ENCODE measurements at regions not wholly inside any gene's neighbourhood (a gene's known extent, or its start where the extent isn't known, plus 50 kb on each side); places are given as distances from the start of the nearest gene placed in this dataset.
"Not testable (repeated sequence)": the region's sequence is repeated elsewhere in the genome, so short reads cannot be mapped to it uniquely, and the experiment has no call there.

GRCh38 chr12:131387281-131388163 lies 323.4 kb upstream of the SFSWAP start:
- no peaks in the 10 kb centered on the region for H3K27me3 ChIP-seq
- no peak overlapping the region for H3K27ac ChIP-seq
- no peak overlapping the region for H3K4me3 ChIP-seq
- TF ChIP-seq, protein P1, sequence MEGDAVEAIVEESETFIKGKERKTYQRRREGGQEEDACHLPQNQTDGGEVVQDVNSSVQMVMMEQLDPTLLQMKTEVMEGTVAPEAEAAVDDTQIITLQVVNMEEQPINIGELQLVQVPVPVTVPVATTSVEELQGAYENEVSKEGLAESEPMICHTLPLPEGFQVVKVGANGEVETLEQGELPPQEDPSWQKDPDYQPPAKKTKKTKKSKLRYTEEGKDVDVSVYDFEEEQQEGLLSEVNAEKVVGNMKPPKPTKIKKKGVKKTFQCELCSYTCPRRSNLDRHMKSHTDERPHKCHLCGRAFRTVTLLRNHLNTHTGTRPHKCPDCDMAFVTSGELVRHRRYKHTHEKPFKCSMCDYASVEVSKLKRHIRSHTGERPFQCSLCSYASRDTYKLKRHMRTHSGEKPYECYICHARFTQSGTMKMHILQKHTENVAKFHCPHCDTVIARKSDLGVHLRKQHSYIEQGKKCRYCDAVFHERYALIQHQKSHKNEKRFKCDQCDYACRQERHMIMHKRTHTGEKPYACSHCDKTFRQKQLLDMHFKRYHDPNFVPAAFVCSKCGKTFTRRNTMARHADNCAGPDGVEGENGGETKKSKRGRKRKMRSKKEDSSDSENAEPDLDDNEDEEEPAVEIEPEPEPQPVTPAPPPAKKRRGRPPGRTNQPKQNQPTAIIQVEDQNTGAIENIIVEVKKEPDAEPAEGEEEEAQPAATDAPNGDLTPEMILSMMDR (IDR thresholded peaks at IDR 0.05; ENCODE audit: low read depth, low read length), result no peak
- H3K4me1 ChIP-seq (ENCODE audit: low read depth), result no peaks in the 10 kb centered on the region
- no peaks in the 10 kb centered on the region for H3K36me3 ChIP-seq
- no peaks in the 10 kb centered on the region for H3K9me3 ChIP-seq (ENCODE audit: low read depth)
- no peak for DNase-seq (ENCODE audit: low read depth in 1 of 2, low spot score in 1 of 2)

GRCh38 chr12:131388164-131389053 lies 322.5 kb upstream of the SFSWAP start:
- not testable (repeated sequence) for H3K36me3 ChIP-seq; DNase-seq (ENCODE audit: low read depth in 1 of 2, low spot score in 1 of 2); H3K27me3 ChIP-seq

GRCh38 chr12:131389054-131390013 lies 321.6 kb upstream of the SFSWAP start:
- Histone ChIP-seq H3K9me3 (ENCODE audit: low read depth) (no peaks in the 10 kb centered on the region), H3K27me3 (no peaks in the 10 kb centered on the region), H3K4me3 (no peak overlapping the region), H3K27ac (no peak overlapping the region), H3K36me3 (no peaks in the 10 kb centered on the region), H3K4me1 (ENCODE audit: low read depth) (no peaks in the 10 kb centered on the region)
- TF ChIP-seq, protein P1 (IDR thresholded peaks at IDR 0.05; ENCODE audit: low read depth, low read length), result no peak
- DNase-seq (ENCODE audit: low read depth in 1 of 2, low spot score in 1 of 2), result no peak

More at GRCh38 chr12:131388164-131389053, 322.5 kb upstream of the SFSWAP start:
- not testable (repeated sequence) for H3K4me1 ChIP-seq (ENCODE audit: low read depth); H3K9me3 ChIP-seq (ENCODE audit: low read depth); H3K27ac ChIP-seq; H3K4me3 ChIP-seq

DNA sequence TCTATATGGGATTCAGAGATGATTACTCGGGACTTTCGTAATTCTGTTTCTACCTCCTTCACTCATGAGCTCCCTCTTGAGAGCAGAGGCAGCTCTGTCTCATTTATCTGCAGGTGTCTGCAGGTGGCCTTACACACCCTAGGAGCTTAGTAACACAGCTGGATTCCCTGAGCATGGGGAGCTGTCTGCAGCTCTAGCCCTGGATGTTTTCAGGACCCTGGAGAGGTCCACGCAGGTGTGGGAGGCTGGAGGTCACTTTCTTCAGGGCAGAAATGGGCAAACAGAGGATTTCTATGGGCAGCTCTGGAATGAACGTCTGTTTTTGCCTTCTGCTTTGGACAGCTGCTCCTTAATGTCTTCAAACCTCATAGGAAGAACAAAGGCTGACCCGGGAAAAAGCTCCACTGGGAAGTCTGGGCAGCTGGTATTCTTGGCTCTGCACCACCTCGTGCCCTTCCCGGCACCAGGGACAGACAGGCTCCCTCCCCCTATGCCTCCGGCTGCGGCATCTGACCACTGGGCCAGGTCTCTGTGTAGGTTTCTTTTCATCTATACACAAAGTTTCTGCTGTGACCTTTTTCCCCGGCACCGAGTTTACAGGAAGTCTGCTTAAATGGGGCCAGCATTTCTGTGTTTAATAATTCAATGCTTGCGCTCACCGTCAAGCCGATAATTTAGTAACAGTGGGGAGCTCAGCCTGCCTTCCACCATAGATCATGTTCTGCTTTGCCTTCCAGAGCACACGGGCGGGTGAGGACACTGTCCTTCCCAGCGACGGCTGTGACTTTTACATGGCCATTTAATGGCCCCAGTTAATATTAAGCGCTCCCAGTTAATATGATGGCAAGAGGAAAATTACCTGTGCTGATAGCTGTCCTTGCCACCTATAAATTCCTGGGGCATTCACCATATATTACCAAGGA lies 320.2 kb upstream of the SFSWAP start:
- no peak overlapping the region for H3K27ac ChIP-seq
- no peaks in the 10 kb centered on the region for H3K36me3 ChIP-seq
- H3K4me3 ChIP-seq, result no peak overlapping the region
- H3K4me1 ChIP-seq (ENCODE audit: low read depth), result no peaks in the 10 kb centered on the region
- TF ChIP-seq, protein P1 (IDR thresholded peaks at IDR 0.05; ENCODE audit: low read depth, low read length), result no peak
- DNase-seq (ENCODE audit: low read depth in 1 of 2, low spot score in 1 of 2), result peak in 1 of 2 donors; percentile 83
- no peaks in the 10 kb centered on the region for H3K27me3 ChIP-seq
- H3K9me3 ChIP-seq (ENCODE audit: low read depth), result no peaks in the 10 kb centered on the region

DNA sequence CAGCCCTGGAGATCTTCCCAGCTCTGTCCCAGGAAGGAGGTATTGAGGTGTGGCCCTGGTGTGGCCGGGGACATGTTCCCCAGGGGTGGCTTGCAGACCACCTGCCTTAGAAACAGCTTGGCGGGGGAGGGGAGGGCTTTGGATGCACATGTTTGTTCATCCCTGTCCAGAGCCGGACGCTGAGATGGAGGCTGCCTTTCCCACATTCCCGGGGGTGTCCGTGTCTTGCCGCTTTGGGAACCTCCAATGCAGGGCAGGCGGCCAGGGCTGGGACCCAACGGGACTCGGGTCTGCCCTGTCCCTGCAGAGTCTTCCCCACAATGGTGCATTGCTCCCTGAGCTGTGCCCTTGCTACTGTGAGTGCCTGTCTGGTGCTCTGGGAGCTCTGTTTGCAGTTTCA lies 319.5 kb upstream of the SFSWAP start:
- Histone ChIP-seq H3K4me3 (no peak overlapping the region), H3K27ac (no peak overlapping the region), H3K36me3 (no peaks in the 10 kb centered on the region), H3K4me1 (ENCODE audit: low read depth) (no peaks in the 10 kb centered on the region), H3K27me3 (no peaks in the 10 kb centered on the region), H3K9me3 (ENCODE audit: low read depth) (no peaks in the 10 kb centered on the region)
- TF ChIP-seq, protein P1 (IDR thresholded peaks at IDR 0.05; ENCODE audit: low read depth, low read length), result no peak
- no peak for DNase-seq (ENCODE audit: low read depth in 1 of 2, low spot score in 1 of 2)

DNA sequence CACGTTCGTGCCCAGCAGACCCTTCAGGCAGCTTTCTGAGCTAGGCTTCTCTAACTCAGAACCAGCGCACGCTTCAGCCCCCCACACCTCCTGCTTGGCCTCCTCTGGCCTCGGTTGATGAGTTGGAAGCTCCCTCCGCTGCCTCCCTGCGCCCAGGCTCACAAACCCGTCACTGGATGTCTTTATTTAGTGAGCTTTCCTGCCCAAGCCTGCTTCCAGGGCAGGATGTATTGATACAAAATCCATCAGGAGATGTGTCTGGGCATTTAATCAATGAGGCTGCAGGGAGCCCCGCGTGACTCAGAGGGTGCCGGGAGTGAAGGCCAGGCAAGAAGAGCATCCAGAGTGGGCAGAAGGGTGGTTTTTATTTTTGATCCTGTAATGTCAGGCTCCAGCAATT lies 316.1 kb upstream of the SFSWAP start:
- not testable (repeated sequence) for DNase-seq (ENCODE audit: low read depth in 1 of 2, low spot score in 1 of 2); H3K4me3 ChIP-seq; H3K27me3 ChIP-seq; H3K4me1 ChIP-seq (ENCODE audit: low read depth); H3K36me3 ChIP-seq; H3K9me3 ChIP-seq (ENCODE audit: low read depth); H3K27ac ChIP-seq

DNA sequence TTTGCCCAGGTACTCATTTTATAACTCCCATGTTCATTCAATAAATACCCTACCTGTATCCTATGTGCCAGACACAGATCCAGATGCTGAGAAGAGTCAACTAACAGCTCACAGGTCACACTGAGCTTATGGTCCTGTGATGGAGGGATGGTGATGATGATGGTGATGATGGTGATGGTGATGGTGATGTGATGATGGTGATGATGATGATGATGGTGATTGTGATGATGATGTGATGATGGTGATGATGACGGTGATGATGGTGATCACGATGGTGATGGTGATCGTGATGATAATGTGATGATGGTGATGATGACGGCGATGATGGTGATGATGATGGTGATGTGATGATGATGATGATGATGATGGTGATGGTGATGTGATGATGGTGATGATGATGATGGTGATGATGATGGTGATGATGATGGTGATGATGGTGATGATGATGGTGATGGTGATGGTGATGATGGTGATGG lies 315.6 kb upstream of the SFSWAP start:
- not testable (repeated sequence) for H3K9me3 ChIP-seq (ENCODE audit: low read depth); H3K27me3 ChIP-seq; H3K4me1 ChIP-seq (ENCODE audit: low read depth); H3K4me3 ChIP-seq; H3K36me3 ChIP-seq; DNase-seq (ENCODE audit: low read depth in 1 of 2, low spot score in 1 of 2); H3K27ac ChIP-seq
